Renal cortex interstitium (tissue), 11 donors: ENCODE measurements at regions not wholly inside any gene's neighbourhood (a gene's known extent, or its start where the extent isn't known, plus 50 kb on each side); places are given as distances from the start of the nearest gene placed in this dataset.
A peak's percentile ranks its signal among the peaks of the same experiment; 100 is the strongest.

ENCODE experiments used
- DNase-seq, 11 donors: peaks; one replicate each; pipeline ENCODE4 v3.0.0-alpha.2; 2013; ENCODE audit warnings: low read depth in 9 of 11, low spot score in 4 of 11; ENCODE audit errors: extremely low read depth in 1 of 11

GRCh38 chr7:80082213-80082612, 52.4 kb upstream of the GNAI1 start:
- DNase-seq, result no peak

- no peak for DNase-seq
Observed at GRCh38 chr7:80078886-80079285, 55.7 kb upstream of the GNAI1 start.

- DNase-seq, result no peak
Observed at GRCh38 chr7:80078159-80078731, 56.4 kb upstream of the GNAI1 start.

- no peak for DNase-seq
Observed at GRCh38 chr7:80070391-80070790, 64.2 kb upstream of the GNAI1 start.

DNA sequence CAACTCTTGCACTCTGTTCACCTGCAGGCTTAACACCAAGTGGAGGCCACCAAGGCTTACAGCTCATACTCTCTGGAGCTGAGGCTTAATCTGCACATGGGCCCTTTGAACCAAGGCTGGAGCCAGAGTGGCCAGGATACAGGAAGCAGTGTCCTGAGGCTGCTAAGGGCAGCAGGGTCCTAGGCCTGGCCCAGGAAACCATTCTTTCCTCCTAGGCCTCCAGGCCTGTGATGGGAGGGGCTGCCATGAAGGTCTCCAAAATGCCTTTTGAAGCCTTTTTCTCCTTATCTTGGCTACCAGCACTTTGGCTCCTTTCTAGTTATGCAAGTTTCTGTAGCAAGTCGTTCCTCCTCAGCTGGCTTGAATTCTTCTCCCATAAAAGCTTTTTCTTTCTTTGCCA, 68.0 kb upstream of the GNAI1 start:
- no peak for DNase-seq

DNA sequence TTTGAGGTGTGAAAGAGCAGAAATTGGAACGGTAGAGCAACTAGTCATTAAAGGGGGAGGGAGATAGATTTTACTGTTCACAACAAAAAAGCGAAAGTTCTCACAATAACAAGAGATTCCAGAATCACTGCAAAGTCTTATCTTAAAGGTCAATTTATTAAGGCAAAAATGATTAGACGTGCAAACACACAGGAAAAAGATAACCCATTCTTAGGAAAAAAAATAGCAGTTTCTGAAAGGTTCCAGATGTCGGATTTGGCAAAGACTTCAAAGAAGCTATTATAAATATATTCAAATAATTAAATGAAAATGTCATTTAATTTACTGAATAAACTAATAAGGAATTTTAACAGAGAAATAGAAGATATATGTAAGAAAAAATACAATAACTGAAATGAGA, 70.8 kb upstream of the GNAI1 start:
- no peak for DNase-seq

DNA sequence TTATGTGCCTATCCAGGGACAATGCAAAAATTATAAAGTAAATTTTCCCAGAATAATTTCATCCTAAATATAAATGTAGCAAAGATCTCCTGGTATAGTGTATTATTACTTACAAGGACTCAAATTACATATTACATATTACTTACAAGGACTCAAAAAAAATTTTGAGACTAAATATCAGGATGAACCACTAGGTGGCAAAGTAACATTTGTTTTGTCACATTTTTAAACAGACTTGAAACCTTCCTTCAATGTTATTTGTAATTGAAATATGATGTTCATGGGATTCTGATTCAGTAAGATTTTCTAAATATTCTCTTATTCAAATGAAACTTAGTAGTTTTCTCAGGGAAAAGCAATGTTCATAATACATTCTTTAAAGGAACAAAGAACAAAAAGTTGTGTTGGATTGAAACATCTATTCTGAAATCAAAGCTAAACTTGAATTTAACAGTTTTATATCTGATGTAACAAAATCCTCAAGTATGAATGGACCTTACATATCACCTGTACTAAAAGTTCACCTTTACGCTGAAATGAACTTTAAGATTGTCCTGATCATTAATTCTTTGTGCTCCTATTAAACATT, 74.3 kb upstream of the GNAI1 start:
- peak; percentile 28 to 65 (median 39) for DNase-seq

DNA sequence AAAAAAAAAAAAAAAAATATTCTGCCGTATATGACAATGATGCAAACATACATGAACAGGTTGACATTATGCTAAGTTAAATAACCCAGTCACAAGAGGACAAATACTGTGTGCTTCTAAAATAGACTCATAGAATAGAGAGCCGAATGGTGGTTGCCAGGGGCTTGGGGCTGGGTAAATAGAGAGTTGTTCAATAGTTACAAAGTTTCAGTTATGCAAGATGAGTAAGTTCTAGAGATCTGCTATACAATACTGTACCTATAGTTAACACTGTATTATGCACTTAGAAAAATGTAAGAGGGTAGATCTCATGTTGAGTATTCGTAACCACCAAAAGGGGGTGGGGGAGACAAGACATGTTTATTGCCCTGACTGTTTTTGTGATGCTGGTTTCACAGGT, 77.1 kb upstream of the GNAI1 start:
- DNase-seq, result no peak

DNA sequence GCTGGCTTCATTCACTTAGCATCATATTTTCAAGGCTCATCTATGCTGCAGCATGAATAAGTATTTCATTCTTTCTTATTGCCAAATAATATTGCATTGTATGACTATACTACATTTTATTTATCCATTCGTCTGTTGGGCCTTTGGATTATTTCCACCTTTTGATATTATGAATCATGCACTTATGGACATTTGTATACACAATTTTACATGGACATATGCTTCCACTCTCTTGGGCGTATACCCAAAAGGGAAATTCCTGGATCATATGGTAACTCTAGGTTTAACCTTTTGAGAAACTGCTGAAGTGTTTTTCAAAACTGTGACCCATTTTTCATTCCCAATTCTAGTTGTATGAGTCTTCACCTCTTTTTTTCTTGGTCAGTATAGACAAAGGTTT, 80.3 kb upstream of the GNAI1 start:
- DNase-seq, result no peak

DNA sequence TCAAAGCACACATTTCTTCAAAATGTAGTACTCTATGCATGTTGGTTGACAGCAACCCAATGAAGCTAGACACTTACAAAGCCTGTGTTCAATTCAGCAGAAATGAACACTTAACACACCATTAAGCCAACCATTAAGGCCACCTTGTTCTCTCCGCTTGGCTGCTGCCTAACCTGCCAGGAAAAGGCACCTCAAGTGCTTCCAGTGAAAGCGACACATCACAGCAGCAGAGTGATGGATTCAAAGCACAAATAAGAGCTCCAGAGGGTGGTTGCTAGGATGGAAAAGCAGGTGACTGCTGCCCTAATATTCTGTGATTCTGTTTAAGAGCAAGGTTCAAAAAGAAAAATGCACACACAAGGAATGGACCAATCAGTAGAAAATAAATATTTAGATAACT, 81.5 kb upstream of the GNAI1 start:
- peak in 6 of 11 donors; percentile 6 to 38 (median 29) for DNase-seq

DNA sequence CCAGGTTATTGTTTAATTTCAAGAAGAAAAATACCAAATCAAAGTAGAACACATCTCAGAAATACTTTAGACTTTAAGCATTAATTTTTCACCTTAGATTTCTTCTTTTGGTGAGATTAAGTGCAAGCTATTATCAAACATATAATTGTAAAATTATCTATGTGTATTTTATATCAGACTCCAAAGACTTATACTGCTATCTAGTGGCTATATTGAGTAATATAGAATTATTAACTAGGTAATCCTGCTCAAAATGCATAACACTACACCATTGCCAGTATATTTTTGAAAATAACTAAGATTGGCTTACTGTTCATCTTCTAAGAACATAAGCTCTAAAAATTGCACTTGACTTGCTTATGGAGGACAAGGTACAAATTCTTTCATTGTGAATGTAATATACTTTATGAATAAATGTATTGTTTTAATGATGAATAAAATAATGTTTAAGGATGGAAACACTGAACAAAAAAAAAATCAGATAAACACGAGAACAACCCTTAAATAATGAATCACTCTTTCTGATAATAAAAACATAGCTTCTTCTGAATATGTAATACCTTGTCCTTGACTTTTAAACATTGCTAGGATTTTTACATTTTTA, 86.7 kb upstream of the GNAI1 start:
- no peak for DNase-seq

GRCh38 chr7:80047032-80047431, 87.6 kb upstream of the GNAI1 start:
- no peak for DNase-seq

DNA sequence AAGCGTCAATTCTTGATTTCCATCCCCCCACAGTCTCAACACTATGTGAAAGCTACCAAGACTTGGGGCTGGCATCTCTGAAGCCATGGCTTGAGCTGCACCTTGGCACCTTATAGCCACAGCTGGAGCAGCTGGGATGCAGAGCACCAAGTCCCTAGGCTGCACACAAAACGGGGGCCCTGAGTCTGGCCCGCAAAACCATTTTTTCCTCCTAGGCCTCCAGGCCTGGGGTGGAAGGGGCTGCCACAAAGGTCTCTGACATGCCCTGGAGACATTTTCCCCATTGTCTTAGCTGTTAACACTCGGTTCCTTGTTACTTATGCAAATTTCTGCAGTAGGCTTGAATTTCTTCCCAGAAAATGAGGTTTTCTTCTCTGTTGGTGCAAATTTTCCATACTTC, 89.8 kb upstream of the GNAI1 start:
- no peak for DNase-seq

DNA sequence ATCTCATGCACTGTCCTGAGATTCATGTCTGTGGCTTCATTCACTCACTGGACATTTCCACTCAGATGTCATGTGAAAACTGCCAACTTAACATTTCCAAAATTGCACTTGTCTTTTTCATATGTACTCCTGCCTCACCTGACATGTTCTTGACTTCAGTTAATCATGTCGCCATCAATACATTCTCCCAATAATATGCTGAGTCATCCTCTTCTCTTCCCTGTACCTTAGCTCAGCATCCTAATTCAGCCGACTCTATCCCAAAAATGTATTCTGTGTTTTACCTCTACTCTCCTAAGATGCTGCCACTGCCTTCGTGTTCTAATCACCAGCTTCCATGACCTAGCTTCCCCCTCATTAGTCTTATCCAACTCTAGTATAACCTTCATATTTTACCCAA, 93.9 kb upstream of the GNAI1 start:
- no peak for DNase-seq

DNA sequence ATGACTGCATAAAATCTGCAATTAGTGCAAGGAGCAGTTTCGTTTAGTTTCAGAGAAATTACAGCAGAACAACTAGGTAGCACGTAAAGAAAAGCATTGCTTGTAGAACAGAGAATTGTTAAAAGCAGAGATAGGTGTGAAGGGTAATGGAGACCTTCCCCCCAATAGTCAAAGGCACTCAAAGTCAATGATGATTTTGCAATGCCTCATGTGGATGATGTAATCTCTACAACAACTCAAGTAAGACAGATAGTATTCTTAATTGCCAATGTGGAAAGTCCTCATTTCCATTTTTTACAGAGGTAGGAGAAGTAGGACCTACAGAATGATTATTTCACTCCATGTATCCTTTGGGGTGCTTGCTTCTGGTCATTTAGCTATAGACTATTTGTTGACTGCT, 94.3 kb upstream of the GNAI1 start:
- DNase-seq, result no peak

GRCh38 chr7:80039251-80039884, 95.3 kb upstream of the GNAI1 start:
- no peak for DNase-seq

- no peak for DNase-seq
Observed at GRCh38 chr7:80037689-80038088, 96.9 kb upstream of the GNAI1 start.

GRCh38 chr7:80036107-80036506, 98.5 kb upstream of the GNAI1 start:
- no peak for DNase-seq

GRCh38 chr7:80028717-80029116, 105.9 kb upstream of the GNAI1 start:
- no peak for DNase-seq

- no peak for DNase-seq
Observed at GRCh38 chr7:80027611-80028173, 106.9 kb upstream of the GNAI1 start.
